Common myeloid progenitor, CD34-positive (primary cell): ENCODE measurements at regions not wholly inside any gene's neighbourhood (a gene's known extent, or its start where the extent isn't known, plus 50 kb on each side); places are given as distances from the start of the nearest gene placed in this dataset.

ENCODE experiments used
- CTCF ChIA-PET: fragments of 350-600 bp; sonication (Branson Sonifier 250); formaldehyde crosslinking; loops from one replicate; lab custom pipeline; 2021; ENCODE audit warnings: antibody characterized with exemption; lab: Charles Lee
- POLR2A ChIA-PET: fragments of 350-600 bp; sonication (Branson Sonifier 250); formaldehyde crosslinking; loops from one replicate; lab custom pipeline; 2021; ENCODE audit warnings: antibody characterized with exemption; lab: Charles Lee
- DNase-seq, 3 donors: peaks; one replicate each; pipeline versions ENCODE4 v3.0.0 to v3.0.0-alpha.2; 2013
- H3K27ac ChIP-seq, 2 experiments: 1 replicate in 1 of 2; 2 replicates in 1 of 2; pipeline ENCODE4 v1.7.0; 2013; ENCODE audit warnings: inconsistent platforms in 2 of 2, low read length in 2 of 2, mild to moderate bottlenecking in 2 of 2, low read depth in 1 of 2, moderate library complexity in 1 of 2; ENCODE audit not compliant: severe bottlenecking in 2 of 2, insufficient read depth in 1 of 2, poor library complexity in 1 of 2
- H3K27me3 ChIP-seq, 5 experiments: replicated peaks in 2 of 5; 1 replicate in 3 of 5; 2 replicates in 2 of 5; pipeline versions ENCODE4 v1.6.1 to v1.7.0; 2013; ENCODE audit warnings: low read length in 4 of 5, mild to moderate bottlenecking in 2 of 5, moderate library complexity in 2 of 5, inconsistent platforms in 1 of 5; ENCODE audit not compliant: insufficient read depth in 5 of 5, control insufficient read depth in 4 of 5
- H3K36me3 ChIP-seq, 4 experiments: 1 replicate in 2 of 4; 2 replicates in 2 of 4; pipeline versions ENCODE4 v1.6.1 to v1.7.0; 2013; ENCODE audit warnings: low read length in 3 of 4, control low read depth in 1 of 4, mild to moderate bottlenecking in 1 of 4; ENCODE audit not compliant: control insufficient read depth in 4 of 4, insufficient read depth in 4 of 4
- H3K4me1 ChIP-seq, 4 experiments: 1 replicate in 3 of 4; 2 replicates in 1 of 4; pipeline versions ENCODE4 v1.6.1 to v1.7.1; 2013; ENCODE audit warnings: low read length in 3 of 4, mild to moderate bottlenecking in 3 of 4, control low read depth in 1 of 4, inconsistent platforms in 1 of 4, moderate library complexity in 1 of 4; ENCODE audit not compliant: control insufficient read depth in 4 of 4, insufficient read depth in 4 of 4; ENCODE audit errors: control extremely low read depth in 1 of 4
- H3K4me3 ChIP-seq, 7 experiments: 1 replicate in 4 of 7; 2 replicates in 3 of 7; pipeline versions ENCODE4 v1.5.1 to v1.7.0; 2013; ENCODE audit warnings: mild to moderate bottlenecking in 7 of 7, low read length in 6 of 7, moderate library complexity in 6 of 7, inconsistent platforms in 2 of 7, low read depth in 2 of 7, control low read depth in 1 of 7; ENCODE audit not compliant: insufficient read depth in 4 of 7, control insufficient read depth in 1 of 7; ENCODE audit errors: extremely low read depth in 1 of 7
- H3K9me3 ChIP-seq, 5 experiments: 1 replicate in 4 of 5; 2 replicates in 1 of 5; pipeline versions ENCODE4 v1.6.1 to v1.7.1; 2013; ENCODE audit warnings: low read length in 4 of 5, mild to moderate bottlenecking in 2 of 5, inconsistent platforms in 1 of 5, low read depth in 1 of 5, moderate library complexity in 1 of 5; ENCODE audit not compliant: control insufficient read depth in 4 of 5, insufficient read depth in 2 of 5; ENCODE audit errors: control extremely low read depth in 1 of 5
- WGBS: methylation state at CpG from one replicate; pipeline ENCODE4 v1.1.5; 2013; ENCODE audit not compliant: insufficient coverage; 5-methylcytosine and 5-hydroxymethylcytosine counted together

DNA sequence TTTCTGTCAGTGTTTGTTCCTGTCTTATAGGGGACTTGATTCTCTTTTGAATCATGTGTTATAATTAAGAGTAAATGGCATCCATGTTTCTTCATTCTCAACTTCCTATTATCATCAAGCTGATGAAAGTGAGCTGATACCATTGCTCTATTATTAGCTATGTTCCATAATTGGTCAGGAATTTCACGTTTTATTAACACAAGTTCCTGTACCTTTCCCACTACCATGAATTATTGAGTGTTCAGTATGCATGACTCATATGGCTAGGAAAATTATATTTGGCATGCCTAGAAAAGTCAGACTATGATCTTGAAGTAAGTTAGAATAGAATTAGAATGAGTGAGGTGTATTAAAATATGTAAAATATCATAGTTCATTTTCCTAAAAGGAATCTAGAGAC is 278.9 kb upstream of the LRRC3B start:
- Histone ChIP-seq H3K4me3 (no peak overlapping the region), H3K27me3 (no peaks in the 10 kb centered on the region), H3K9me3 (peaks cover 0 to 2% (median 0%) of the 10 kb centered on the region in 5 experiments), H3K36me3 (no peaks in the 10 kb centered on the region), H3K27ac (no peak overlapping the region), H3K4me1 (no peaks in the 10 kb centered on the region)
- POLR2A ChIA-PET, result no interaction called here
- no CpG with 5 or more reads among the region's 1 CpG for WGBS
- no peak for DNase-seq
- CTCF ChIA-PET, result no interaction called here

DNA sequence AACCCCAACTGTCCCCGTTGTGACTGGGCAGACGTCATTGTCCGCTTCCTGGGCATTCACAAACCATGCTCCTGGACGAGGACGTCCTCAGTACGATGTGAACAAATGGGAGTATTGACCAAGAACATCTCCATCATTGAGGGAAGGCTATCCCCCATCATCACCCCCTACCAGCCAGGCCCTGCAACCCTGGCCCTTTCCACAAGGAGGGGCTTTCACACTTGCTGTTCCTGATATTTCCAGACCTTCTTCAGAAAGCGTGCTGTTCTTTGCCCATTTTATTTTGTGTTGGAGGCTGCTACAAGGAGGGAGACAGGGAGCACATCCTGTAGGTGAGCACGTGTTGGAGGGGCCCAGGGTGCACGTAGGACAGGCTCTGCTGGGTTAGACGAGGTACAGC is 277.0 kb upstream of the LRRC3B start:
- no peak for DNase-seq
- no peaks in the 10 kb centered on the region for H3K36me3 ChIP-seq
- no peaks in the 10 kb centered on the region for H3K27me3 ChIP-seq
- ChIA-PET POLR2A (no interaction called here), CTCF (no interaction called here)
- H3K27ac ChIP-seq, result no peak overlapping the region
- peaks cover 0 to 2% (median 0%) of the 10 kb centered on the region in 5 experiments for H3K9me3 ChIP-seq
- 92% methylated on average over 10 of the region's 10 CpGs for WGBS
- no peak overlapping the region for H3K4me3 ChIP-seq
- H3K4me1 ChIP-seq, result no peaks in the 10 kb centered on the region

DNA sequence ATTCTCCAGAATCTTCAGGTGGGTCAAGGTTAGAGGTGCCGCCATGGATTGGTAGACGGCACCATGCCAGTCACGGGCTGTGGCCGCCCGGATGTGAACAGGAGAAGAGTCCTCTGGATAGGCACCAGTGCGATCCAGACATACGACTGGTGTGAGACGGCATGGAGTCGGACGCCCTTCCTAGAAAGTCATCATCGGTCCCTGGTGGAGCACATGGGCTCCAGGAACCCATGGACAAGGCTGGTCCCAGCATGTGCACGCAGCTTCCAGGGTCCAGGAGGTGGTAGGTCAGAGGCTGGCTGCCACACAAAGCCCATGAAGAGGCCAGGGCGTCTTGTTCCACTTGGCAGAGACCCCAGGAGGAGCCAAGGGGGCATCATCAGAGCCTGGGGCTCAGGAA is 276.1 kb upstream of the LRRC3B start:
- ChIA-PET CTCF (no interaction called here), POLR2A (no interaction called here)
- DNase-seq, result no peak
- 96% methylated on average over 13 of the region's 13 CpGs for WGBS
- Histone ChIP-seq H3K27ac (no peak overlapping the region), H3K27me3 (no peaks in the 10 kb centered on the region), H3K36me3 (no peaks in the 10 kb centered on the region), H3K9me3 (peaks cover 0 to 3% (median 0%) of the 10 kb centered on the region in 5 experiments), H3K4me3 (no peak overlapping the region), H3K4me1 (no peaks in the 10 kb centered on the region)

DNA sequence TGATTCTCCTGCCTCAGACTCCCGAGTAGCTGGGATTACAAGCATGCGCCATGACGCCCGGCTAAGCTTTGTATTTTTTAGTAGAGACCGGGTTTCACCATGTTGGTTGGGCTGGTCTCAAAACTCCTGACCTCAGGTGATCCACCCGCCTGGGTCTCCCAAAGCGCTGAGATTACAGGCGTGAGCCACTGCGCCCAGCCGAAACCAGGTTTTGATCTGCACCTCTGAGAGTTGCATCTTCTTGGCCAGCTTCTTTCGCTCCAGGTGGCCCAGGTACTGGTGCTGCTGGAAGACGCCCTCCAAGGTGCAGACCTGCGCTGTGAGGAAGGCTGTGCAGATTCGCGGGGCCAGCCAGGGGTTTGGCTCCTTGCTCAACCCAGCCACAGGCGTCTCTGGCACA is 275.4 kb upstream of the LRRC3B start:
- ChIA-PET POLR2A (no interaction called here), CTCF (no interaction called here)
- no peak for DNase-seq
- Histone ChIP-seq H3K4me1 (no peaks in the 10 kb centered on the region), H3K27ac (no peak overlapping the region), H3K9me3 (peaks cover 0 to 3% (median 0%) of the 10 kb centered on the region in 5 experiments), H3K4me3 (no peak overlapping the region), H3K27me3 (no peaks in the 10 kb centered on the region), H3K36me3 (no peaks in the 10 kb centered on the region)
- WGBS, result 98% methylated on average over 14 of the region's 16 CpGs

DNA sequence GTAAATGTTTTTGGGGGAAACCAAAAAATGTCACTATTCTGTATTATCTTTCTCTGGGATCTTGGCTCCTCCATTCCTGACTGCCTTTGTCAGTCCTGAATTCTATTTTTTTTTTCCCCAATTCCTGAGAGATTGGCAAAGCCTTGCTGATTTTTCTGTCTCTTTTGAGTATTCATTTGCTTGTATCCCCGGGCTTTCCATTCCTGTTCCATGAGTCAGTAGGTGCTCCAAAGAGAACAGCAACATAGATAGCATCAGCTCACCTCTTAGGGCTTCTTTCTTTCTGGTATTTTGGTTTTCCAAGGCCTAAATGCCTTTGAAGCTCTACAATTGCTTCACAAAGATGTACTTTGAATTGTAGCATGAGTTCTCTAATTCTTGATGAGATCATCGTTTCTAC is 271.7 kb upstream of the LRRC3B start:
- Histone ChIP-seq H3K27me3 (no peaks in the 10 kb centered on the region), H3K27ac (no peak overlapping the region), H3K4me3 (no peak overlapping the region), H3K4me1 (no peaks in the 10 kb centered on the region), H3K36me3 (no peaks in the 10 kb centered on the region), H3K9me3 (peaks cover 0 to 3% (median 0%) of the 10 kb centered on the region in 5 experiments)
- CTCF ChIA-PET, result no interaction called here
- no CpG with 5 or more reads among the region's 2 CpGs for WGBS
- POLR2A ChIA-PET, result no interaction called here
- no peak for DNase-seq

DNA sequence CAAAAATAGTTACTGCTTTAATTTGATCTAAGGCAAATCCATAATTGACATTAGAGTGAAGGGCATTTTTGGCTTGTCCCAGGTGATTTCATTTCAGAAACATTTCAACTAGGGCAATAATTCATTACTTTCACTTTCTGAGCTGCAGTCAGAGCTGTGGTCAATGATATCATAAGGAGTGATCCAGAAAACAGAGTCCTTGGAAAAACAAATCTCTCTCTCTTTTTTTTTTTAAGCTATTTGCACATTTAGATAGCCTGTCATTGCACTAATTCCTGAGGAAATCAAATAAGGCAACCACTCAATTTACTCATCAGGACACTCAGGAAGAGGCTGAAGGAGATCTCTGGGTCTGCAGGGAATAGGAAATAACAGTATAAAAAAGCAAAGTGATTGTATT is 269.5 kb upstream of the LRRC3B start:
- H3K27me3 ChIP-seq, result no peaks in the 10 kb centered on the region
- CTCF ChIA-PET, result no interaction called here
- H3K4me3 ChIP-seq, result no peak overlapping the region
- DNase-seq, result no peak
- no peaks in the 10 kb centered on the region for H3K36me3 ChIP-seq
- no peak overlapping the region for H3K27ac ChIP-seq
- H3K9me3 ChIP-seq, result peaks cover 0 to 3% (median 0%) of the 10 kb centered on the region in 5 experiments
- no peaks in the 10 kb centered on the region for H3K4me1 ChIP-seq
- POLR2A ChIA-PET, result no interaction called here

DNA sequence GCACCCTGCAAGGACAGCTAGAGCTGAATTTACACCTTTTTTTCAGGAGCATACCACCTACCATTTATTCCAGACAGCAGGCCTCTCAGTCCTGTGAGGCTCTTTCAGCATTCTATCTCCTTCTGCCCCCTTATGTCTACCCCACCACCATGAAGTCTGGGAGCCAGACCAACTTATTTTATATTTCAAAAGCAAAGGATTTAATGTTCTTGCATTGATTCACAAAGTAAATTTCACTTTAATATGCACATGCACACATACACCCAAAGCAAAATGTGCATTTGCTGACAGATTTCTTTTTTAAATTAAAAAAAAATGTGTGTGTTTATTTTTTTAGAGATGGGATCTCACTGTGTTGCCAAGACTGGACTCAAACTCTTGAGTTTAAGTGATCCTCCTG is 264.2 kb upstream of the LRRC3B start:
- Histone ChIP-seq H3K4me1 (no peaks in the 10 kb centered on the region), H3K27me3 (no peaks in the 10 kb centered on the region), H3K36me3 (no peaks in the 10 kb centered on the region), H3K27ac (no peak overlapping the region), H3K9me3 (no peaks in the 10 kb centered on the region), H3K4me3 (no peak overlapping the region)
- CTCF ChIA-PET, result no interaction called here
- POLR2A ChIA-PET, result no interaction called here
- DNase-seq, result no peak
